ENCODE measurements at regions not wholly inside any gene's neighbourhood (a gene's known extent, or its start where the extent isn't known, plus 50 kb on each side); places are given as distances from the start of the nearest gene placed in this dataset.

GRCh38 chr12:74922117-74922516 is 287.5 kb downstream of the KCNC2 start:
- TF ChIP-seq CTCF (conservative IDR thresholded peaks at IDR 0.05; ENCODE audit: control insufficient read depth, insufficient read depth, low read depth, low read length): no peak
- no peak for DNase-seq (ENCODE audit: low read depth)
- no peak overlapping the region for H3K4me3 ChIP-seq (ENCODE audit: control insufficient read depth, low read depth, low read length)

- H3K4me3 ChIP-seq (ENCODE audit: control insufficient read depth, low read depth, low read length): no peak overlapping the region
- no peak for TF ChIP-seq CTCF (conservative IDR thresholded peaks at IDR 0.05; ENCODE audit: control insufficient read depth, insufficient read depth, low read depth, low read length)
- DNase-seq (ENCODE audit: low read depth): no peak
Observed at GRCh38 chr12:74922642-74923041, 287.0 kb downstream of the KCNC2 start.

- no peak for DNase-seq (ENCODE audit: low read depth)
- no peak overlapping the region for H3K4me3 ChIP-seq (ENCODE audit: control insufficient read depth, low read depth, low read length)
- TF ChIP-seq CTCF (conservative IDR thresholded peaks at IDR 0.05; ENCODE audit: control insufficient read depth, insufficient read depth, low read depth, low read length): no peak
Observed at GRCh38 chr12:74941670-74942069, 268.0 kb downstream of the KCNC2 start.

GRCh38 chr12:74945771-74946198 is 263.9 kb downstream of the KCNC2 start:
- no peak for DNase-seq (ENCODE audit: low read depth)
- no peak for TF ChIP-seq CTCF (conservative IDR thresholded peaks at IDR 0.05; ENCODE audit: control insufficient read depth, insufficient read depth, low read depth, low read length)
- no peak overlapping the region for H3K4me3 ChIP-seq (ENCODE audit: control insufficient read depth, low read depth, low read length)

- TF ChIP-seq CTCF (conservative IDR thresholded peaks at IDR 0.05; ENCODE audit: control insufficient read depth, insufficient read depth, low read depth, low read length): no peak
- H3K4me3 ChIP-seq (ENCODE audit: control insufficient read depth, low read depth, low read length): no peak overlapping the region
- no peak for DNase-seq (ENCODE audit: low read depth)
Observed at GRCh38 chr12:74953697-74954096, 255.9 kb downstream of the KCNC2 start.

GRCh38 chr12:74957231-74957630 is 252.4 kb downstream of the KCNC2 start:
- TF ChIP-seq CTCF (conservative IDR thresholded peaks at IDR 0.05; ENCODE audit: control insufficient read depth, insufficient read depth, low read depth, low read length): no peak

GRCh38 chr12:74957634-74958033 is 252.0 kb downstream of the KCNC2 start:
- DNase-seq (ENCODE audit: low read depth): no peak
- no peak for TF ChIP-seq CTCF (conservative IDR thresholded peaks at IDR 0.05; ENCODE audit: control insufficient read depth, insufficient read depth, low read depth, low read length)
- no peak overlapping the region for H3K4me3 ChIP-seq (ENCODE audit: control insufficient read depth, low read depth, low read length)

More at GRCh38 chr12:74957231-74957630, 252.4 kb downstream of the KCNC2 start:
- no peak overlapping the region for H3K4me3 ChIP-seq (ENCODE audit: control insufficient read depth, low read depth, low read length)
- DNase-seq (ENCODE audit: low read depth): no peak
